GM23248 (cell line): ENCODE measurements at regions not wholly inside any gene's neighbourhood (a gene's known extent, or its start where the extent isn't known, plus 50 kb on each side); places are given as distances from the start of the nearest gene placed in this dataset.

ENCODE experiments used
- EZH2 ChIP-seq: fragments of 200-600 bp; sonication (generic); IDR thresholded peaks from 2 replicates; pipeline ENCODE4 v1.6.1; 2018; ENCODE audit warnings: antibody characterized with exemption, mild to moderate bottlenecking; ENCODE audit not compliant: insufficient read depth, poor library complexity, severe bottlenecking
- EZH2phosphoT487 ChIP-seq: fragments of 200-600 bp; sonication (generic); IDR thresholded peaks from 2 replicates; pipeline ENCODE4 v1.6.1; 2018; ENCODE audit warnings: antibody characterized with exemption, moderate library complexity, mild to moderate bottlenecking, low read depth; ENCODE audit not compliant: insufficient read depth

DNA sequence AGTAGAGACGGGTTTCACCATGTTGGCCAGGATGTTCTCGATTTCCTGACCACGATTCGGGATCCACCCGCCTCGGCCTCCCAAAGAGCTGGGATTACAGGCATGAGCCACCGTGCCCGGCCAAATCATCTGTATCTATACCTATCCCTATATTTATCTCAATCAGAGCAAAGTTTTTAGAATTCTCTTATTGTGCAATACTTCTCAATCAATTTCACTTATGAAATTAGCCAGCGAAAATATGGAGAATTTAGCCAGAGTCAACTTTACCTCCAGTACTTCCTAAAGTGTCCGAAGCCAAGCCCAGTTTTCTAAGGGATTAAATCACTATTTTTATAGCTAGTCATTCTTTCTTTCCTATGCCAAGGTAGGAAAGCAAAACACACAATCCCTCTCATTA, 319.1 kb upstream of the PFKP start:
- TF ChIP-seq EZH2: no peak
- TF ChIP-seq EZH2phosphoT487: no peak
